Suprapubic skin (tissue), 4 donors: ENCODE measurements at regions not wholly inside any gene's neighbourhood (a gene's known extent, or its start where the extent isn't known, plus 50 kb on each side); places are given as distances from the start of the nearest gene placed in this dataset.

Experiments used
- DNase-seq, 2 donors: peaks; one replicate each; pipeline ENCODE4 v3.0.0-alpha.2; 2019; ENCODE audit warnings: low spot score in 2 of 2
- H3K27ac ChIP-seq: fragments of 200-600 bp; sonication (generic); one replicate; pipeline ENCODE4 v1.5.1; 2019
- H3K27me3 ChIP-seq: fragments of 200-600 bp; sonication (generic); one replicate; pipeline ENCODE4 v1.5.1; 2019
- H3K36me3 ChIP-seq: fragments of 200-600 bp; sonication (generic); one replicate; pipeline ENCODE4 v1.5.1; 2019
- H3K4me1 ChIP-seq: fragments of 200-600 bp; sonication (generic); one replicate; pipeline ENCODE4 v1.5.1; 2019
- H3K4me3 ChIP-seq: fragments of 200-600 bp; sonication (generic); one replicate; pipeline ENCODE4 v1.5.1; 2019; ENCODE audit warnings: mild to moderate bottlenecking
- H3K9me3 ChIP-seq: fragments of 200-600 bp; sonication (generic); one replicate; pipeline ENCODE4 v1.5.1; 2019
- CTCF ChIP-seq, 2 donors: fragments of 200-600 bp in 1 of 2; fragments of 450-650 bp in 1 of 2; sonication (generic) in 1 of 2; IDR thresholded peaks; one replicate each; pipeline ENCODE4 v1.5.1; 2016 to 2019; ENCODE audit warnings: antibody characterized with exemption in 2 of 2, mild to moderate bottlenecking in 1 of 2, moderate library complexity in 1 of 2
- EP300 ChIP-seq: sonication (generic); formaldehyde crosslinking; IDR thresholded peaks from one replicate; pipeline ENCODE4 v1.6.1; 2017; ENCODE audit warnings: antibody characterized with exemption
- POLR2A ChIP-seq, 2 donors: fragments of 450-650 bp; IDR thresholded peaks; one replicate each; pipeline ENCODE4 v1.6.1; 2017; ENCODE audit warnings: antibody characterized with exemption in 2 of 2, mild to moderate bottlenecking in 2 of 2, moderate library complexity in 2 of 2
- POLR2AphosphoS5 ChIP-seq, 3 donors: sonication (generic); formaldehyde crosslinking; IDR thresholded peaks; one replicate each; pipeline ENCODE4 v1.6.1; 2017; ENCODE audit warnings: antibody characterized with exemption in 3 of 3
- WGBS: methylation state at CpG from one replicate; pipeline ENCODE4 v1.1.5; 2018; 5-methylcytosine and 5-hydroxymethylcytosine counted together

DNA sequence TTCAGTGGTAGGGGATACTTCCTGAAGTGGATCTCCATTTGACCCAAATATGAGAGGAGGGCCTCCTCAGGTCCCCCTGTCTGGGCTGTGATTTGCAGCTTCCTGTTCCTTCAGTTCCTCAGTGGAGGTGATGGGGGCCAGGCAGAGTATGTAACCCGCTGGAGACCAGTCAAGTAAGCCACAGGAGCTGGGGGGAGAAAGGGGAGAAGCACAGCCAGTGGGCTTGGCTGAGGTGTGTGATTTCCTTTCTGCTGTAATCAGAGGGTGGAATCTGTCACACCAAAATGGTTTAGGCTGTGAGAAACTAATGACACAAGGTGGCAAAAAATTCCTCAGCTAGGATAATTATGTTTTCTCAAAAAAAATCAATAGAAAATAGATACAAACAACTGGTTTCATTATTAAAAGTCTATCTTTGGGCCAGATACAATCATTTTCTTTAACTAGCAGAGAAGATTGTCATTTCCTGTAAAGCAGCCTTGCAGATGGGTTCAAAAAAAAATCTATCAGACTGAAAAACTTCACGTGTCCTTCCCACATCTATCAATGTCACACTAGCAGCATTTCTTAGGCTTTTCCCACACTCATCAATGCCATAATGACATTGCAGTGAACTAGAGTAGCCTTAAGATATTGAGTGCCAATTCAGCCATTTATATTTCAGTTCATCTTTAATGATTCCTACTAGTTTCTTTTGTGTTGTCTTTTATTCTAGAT lies 1660.3 kb downstream of the EFNB2 start:
- no peak overlapping the region for H3K4me3 ChIP-seq
- WGBS: 57% methylated on average over 2 of the region's 2 CpGs
- no peak for TF ChIP-seq POLR2A (IDR thresholded peaks at IDR 0.05)
- no peaks in the 10 kb centered on the region for H3K27me3 ChIP-seq
- H3K36me3 ChIP-seq: no peaks in the 10 kb centered on the region
- no peak overlapping the region for H3K27ac ChIP-seq
- no peaks in the 10 kb centered on the region for H3K9me3 ChIP-seq
- DNase-seq: no peak
- no peaks in the 10 kb centered on the region for H3K4me1 ChIP-seq

DNA sequence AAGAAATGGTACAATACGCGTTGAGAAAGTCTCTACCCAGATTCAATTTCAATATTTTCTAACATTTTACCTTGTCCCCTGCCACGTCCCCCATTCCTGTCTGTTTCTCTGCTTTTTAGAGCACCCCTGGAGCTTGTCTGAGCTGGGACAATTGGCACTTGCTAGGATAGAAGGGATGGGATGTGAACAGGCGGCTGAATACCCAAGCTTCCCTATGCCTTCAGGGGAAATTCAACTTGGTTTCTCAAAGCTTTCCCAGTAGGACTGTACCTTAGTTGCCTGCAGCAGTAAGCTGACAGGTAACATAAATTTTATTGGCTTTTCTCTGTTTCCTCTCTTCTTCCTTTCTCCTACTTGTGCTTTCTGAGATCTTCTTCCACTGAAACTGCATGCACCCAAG lies 1663.3 kb downstream of the EFNB2 start:
- no peaks in the 10 kb centered on the region for H3K36me3 ChIP-seq
- no peak overlapping the region for H3K27ac ChIP-seq
- DNase-seq: no peak
- no peaks in the 10 kb centered on the region for H3K27me3 ChIP-seq
- TF ChIP-seq POLR2A (IDR thresholded peaks at IDR 0.05): no peak
- no peak for TF ChIP-seq EP300
- TF ChIP-seq CTCF (IDR thresholded peaks at IDR 0.05): no peak
- no peak for TF ChIP-seq POLR2AphosphoS5 (IDR thresholded peaks at IDR 0.05)
- H3K4me1 ChIP-seq: no peaks in the 10 kb centered on the region
- WGBS: 78% methylated on average over 4 of the region's 4 CpGs
- no peak overlapping the region for H3K4me3 ChIP-seq
- no peaks in the 10 kb centered on the region for H3K9me3 ChIP-seq

GRCh38 chr13:104871456-104871855 lies 1664.0 kb downstream of the EFNB2 start:
- no peak for DNase-seq
- Histone ChIP-seq H3K4me3 (no peak overlapping the region), H3K27me3 (no peaks in the 10 kb centered on the region), H3K9me3 (no peaks in the 10 kb centered on the region), H3K27ac (no peak overlapping the region), H3K4me1 (no peaks in the 10 kb centered on the region), H3K36me3 (no peaks in the 10 kb centered on the region)
- 85% methylated on average over 3 of the region's 3 CpGs for WGBS
- TF ChIP-seq POLR2A (IDR thresholded peaks at IDR 0.05) (no peak), CTCF (IDR thresholded peaks at IDR 0.05) (no peak), EP300 (no peak), POLR2AphosphoS5 (IDR thresholded peaks at IDR 0.05) (no peak)

DNA sequence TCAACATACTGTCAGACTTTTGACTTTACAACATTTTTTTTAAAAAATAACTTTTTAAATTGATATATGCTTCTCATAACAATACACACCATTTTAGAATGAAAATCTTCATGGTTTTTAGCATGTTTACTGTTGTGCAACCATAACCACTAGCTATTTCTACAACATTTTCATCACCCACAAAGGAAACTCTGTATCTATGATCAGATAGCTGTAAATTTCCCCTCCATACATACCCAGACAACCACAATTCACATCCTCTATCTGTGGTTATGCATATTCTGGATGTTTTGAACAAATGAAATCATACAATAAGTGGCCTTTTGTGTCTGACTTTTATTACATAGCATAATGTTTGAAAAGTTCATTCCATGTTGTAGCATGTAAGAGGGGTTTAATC lies 1666.0 kb downstream of the EFNB2 start:
- Histone ChIP-seq H3K36me3 (no peaks in the 10 kb centered on the region), H3K27ac (no peak overlapping the region), H3K4me1 (no peaks in the 10 kb centered on the region), H3K4me3 (no peak overlapping the region), H3K27me3 (no peaks in the 10 kb centered on the region), H3K9me3 (no peaks in the 10 kb centered on the region)
- TF ChIP-seq EP300 (no peak), POLR2AphosphoS5 (IDR thresholded peaks at IDR 0.05) (no peak)
- no peak for DNase-seq

GRCh38 chr13:104868806-104869205 lies 1666.7 kb downstream of the EFNB2 start:
- Histone ChIP-seq H3K27me3 (no peaks in the 10 kb centered on the region), H3K4me1 (no peaks in the 10 kb centered on the region), H3K36me3 (no peaks in the 10 kb centered on the region), H3K9me3 (no peaks in the 10 kb centered on the region), H3K4me3 (no peak overlapping the region), H3K27ac (no peak overlapping the region)
- 87% methylated on average over 2 of the region's 2 CpGs for WGBS
- DNase-seq: no peak
- TF ChIP-seq EP300 (no peak), POLR2AphosphoS5 (IDR thresholded peaks at IDR 0.05) (no peak), CTCF (IDR thresholded peaks at IDR 0.05) (no peak), POLR2A (IDR thresholded peaks at IDR 0.05) (no peak)

GRCh38 chr13:104855581-104855980 lies 1679.9 kb downstream of the EFNB2 start:
- no peaks in the 10 kb centered on the region for H3K36me3 ChIP-seq
- H3K9me3 ChIP-seq: no peaks in the 10 kb centered on the region
- no peak for TF ChIP-seq POLR2A (IDR thresholded peaks at IDR 0.05)
- no peak for TF ChIP-seq POLR2AphosphoS5 (IDR thresholded peaks at IDR 0.05)
- no peak for TF ChIP-seq EP300
- TF ChIP-seq CTCF (IDR thresholded peaks at IDR 0.05): no peak
- H3K4me3 ChIP-seq: no peak overlapping the region
- 83% methylated on average over 1 of the region's 1 CpG for WGBS
- H3K4me1 ChIP-seq: no peaks in the 10 kb centered on the region
- DNase-seq: no peak
- H3K27ac ChIP-seq: no peak overlapping the region
- H3K27me3 ChIP-seq: no peaks in the 10 kb centered on the region
